Frontal cortex (tissue), 3 donors: ENCODE measurements at regions not wholly inside any gene's neighbourhood (a gene's known extent, or its start where the extent isn't known, plus 50 kb on each side); places are given as distances from the start of the nearest gene placed in this dataset.
"Not testable (repeated sequence)": the region's sequence is repeated elsewhere in the genome, so short reads cannot be mapped to it uniquely, and the experiment has no call there.

Source experiments
- DNase-seq, 2 donors: peaks; one replicate each; pipeline ENCODE4 v3.0.0; 2012; ENCODE audit warnings: low spot score in 2 of 2
- FAIRE-seq: peaks from 2 replicates; lab custom pipeline; 2012; peaks lifted over from hg19 to GRCh38; lab: Jason Lieb, UNC
- donor health status: control.
- donor health status: control.
- donor health status: control.

DNA sequence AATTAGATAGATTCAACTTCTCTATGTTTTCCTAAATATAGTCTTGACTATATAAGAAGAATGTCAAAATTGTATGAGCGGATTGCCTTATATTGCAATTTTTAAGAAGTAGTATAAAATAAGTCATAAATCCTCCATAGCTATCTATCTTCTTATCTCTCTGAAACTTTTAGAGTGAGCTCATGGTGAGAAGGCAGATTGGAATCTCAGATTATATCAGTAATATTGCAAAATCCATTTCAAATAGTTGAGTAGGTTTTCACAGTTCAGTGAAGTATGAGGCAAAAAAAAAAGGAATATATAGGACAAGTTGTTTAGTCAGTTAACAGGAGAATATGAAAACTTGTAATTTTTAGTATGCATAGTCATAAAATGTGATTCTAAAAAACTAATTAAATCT is 156.4 kb downstream of the FAM174A start:
- DNase-seq (no peak), FAIRE-seq (no peak)

DNA sequence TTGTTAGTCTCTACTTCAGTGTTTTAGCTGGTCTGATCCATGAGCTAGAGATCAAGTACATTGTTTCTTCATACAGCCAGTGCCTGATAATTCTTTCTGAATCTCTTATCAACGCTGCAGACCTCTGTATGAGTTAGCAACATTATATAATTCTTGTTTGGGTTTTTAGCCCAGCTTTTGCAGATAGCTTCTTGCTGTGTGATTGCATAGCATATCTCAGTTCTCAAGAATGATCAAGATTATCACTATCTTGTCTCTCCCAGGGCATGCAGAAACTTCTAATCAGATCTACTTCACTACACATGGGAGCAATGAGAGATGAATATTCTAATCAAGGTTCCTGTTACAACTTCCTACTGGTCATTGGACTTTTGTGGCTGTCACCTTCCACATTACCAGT is 158.3 kb downstream of the FAM174A start:
- FAIRE-seq, result no peak

DNA sequence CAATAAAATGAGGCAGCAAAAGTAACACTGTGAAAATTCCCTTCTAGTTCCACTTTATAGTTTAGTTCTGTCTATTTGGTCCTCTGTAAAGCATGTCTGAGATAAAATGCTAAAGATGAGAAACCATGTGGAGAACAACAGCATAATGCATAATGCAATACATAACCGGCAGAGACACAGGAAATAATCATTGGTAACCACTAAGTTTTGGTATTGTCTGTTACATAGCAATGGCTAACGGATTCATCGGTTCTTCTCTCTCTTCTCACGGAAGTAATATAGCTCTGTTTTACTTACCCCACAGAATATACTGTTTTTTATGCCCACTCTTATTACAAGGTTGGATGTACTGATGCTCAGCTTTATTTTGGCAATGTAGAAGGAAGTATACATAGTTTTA is 158.9 kb downstream of the FAM174A start:
- no peak for FAIRE-seq
- no peak for DNase-seq

More for the DNA sequence above, 158.3 kb downstream of the FAM174A start:
- DNase-seq, result no peak

DNA sequence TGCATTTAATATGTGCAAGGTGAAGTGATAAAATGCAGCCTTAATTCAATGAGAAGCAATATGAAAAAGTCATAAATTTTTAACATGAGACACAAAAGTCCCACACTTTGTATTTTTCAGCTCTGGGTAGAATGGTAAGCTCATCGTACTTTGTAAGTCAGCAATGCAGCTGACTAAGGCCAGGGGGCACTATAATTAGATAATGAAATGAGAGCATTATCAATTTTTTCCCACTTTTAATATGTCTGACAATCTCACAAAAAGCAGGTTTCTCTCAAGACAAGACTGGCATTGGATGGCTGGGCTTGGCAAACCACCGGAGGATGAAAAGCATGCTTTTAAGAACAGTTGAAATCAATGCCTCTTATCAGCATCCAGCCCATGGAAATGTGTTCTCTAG is 162.8 kb downstream of the FAM174A start:
- no peak for FAIRE-seq
- no peak for DNase-seq

DNA sequence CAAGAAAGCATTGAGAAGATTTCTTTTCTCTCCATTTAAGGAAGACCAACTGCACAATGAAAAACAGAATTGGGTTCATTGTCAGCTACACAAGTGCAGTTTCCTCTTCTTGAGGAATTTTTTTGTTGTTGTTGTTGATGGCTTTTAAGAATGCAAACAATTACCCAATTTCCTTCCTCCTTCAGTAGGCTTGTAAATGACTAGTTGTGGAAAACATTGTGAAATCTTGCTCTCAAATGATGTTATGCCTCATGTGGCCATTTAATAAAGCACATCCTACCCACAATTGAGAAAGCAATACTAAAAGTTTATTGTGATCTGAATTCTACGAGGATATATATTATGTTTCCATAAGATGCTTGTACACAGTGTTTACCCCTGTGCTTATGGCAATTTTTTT is 171.6 kb downstream of the FAM174A start:
- FAIRE-seq (no peak), DNase-seq (no peak)

DNA sequence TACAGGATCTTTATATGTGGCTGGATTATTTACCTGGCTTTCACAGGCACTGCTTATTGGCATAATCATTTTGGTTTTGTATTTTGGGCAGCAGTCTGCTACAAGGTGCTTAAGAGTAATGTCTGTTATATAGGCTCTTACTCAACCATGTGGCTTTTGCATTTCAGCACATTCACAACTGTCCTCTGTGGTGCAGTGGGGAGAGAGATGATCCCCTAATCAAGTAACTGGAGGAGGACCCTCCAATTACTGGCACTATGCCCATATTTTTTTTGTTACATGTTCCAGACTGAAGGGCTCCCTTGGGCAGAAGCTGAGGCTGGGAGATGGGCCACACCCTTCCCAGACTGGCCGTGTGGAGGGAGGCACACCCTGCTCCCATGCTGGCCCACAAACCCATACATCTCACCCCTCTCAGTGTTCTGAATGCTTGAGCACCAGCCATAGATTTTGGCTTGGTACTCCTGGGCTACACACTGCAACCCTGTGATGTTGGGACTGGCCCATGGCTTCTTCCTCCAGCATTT is 173.5 kb downstream of the FAM174A start:
- no peak for DNase-seq
- FAIRE-seq, result no peak

DNA sequence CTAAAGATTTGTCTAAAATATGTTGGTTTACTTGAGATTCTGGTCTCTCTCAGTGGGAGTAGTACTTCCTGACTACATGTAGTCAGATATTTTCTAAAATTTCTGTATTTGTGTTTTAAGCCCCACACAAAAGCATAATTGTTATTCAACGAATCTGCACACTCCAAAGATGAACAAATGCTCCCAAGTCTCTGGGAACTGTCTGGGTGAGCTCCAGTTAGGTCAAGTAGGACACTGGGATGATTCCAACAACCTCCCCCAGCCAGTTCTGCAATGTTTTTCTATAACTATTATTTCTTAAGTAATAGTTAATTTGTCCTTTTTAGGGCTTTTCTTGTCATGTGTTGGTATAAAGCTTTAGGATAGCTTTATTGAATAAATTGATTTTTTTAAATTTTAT is 174.6 kb downstream of the FAM174A start:
- FAIRE-seq, result peak; percentile 55
- DNase-seq, result no peak

DNA sequence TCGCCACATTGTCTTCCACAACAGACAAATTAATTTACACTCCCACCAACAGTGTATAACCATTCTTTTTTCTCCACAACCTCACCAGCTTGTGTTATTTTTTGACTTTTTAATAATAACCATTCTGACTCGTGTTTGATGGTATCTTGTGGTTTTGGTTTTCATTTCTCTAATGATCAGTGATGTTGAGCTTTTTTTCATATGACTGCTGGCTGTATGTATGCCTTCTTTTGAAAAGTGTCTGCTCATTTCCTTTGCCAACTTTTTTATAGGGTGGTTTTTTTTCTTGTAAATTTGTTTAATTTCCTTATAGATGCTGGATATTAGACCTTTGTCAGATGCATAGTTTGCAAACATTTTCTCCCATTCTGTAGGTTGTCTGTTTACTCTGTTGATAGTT is 179.6 kb downstream of the FAM174A start:
- DNase-seq, FAIRE-seq: not testable (repeated sequence)

DNA sequence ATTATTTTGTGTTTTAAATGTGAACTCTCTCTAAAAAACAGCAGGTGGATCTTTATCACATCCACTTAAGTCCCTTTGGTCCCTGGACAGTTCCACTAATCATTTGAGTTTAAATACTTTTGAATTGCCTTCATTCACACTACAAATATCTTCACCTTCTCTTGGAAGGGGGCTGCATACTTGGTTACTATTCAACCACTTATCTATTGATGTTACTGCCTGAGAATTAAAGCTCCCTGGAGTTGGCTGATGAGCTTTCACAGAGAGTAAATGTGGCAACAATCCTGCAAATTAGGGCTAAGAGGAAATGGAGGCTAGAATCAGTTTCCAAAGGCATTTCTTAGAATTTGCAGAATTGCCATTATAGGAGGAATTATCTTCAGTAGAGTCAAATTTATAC is 180.4 kb downstream of the ST8SIA4 start:
- DNase-seq, result no peak
- no peak for FAIRE-seq

DNA sequence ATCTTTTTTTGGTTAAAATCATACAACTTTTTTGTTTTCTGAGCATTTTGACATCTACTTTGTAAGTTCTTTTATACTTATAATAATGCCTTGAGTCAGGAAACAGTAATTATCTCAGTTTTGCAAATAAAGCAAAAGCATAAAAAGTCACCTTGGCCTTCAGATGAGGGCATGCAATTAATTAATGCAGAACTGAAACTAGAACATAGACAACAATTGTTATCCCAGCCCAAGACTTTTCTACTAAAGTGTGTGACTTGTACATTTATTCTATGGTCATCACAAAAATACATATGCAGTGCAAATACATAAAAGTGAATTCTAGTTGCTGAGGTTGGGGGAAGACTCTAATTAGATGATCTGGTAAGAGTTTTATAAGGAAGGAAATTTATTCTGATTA is 179.9 kb downstream of the ST8SIA4 start:
- DNase-seq (no peak), FAIRE-seq (no peak)

DNA sequence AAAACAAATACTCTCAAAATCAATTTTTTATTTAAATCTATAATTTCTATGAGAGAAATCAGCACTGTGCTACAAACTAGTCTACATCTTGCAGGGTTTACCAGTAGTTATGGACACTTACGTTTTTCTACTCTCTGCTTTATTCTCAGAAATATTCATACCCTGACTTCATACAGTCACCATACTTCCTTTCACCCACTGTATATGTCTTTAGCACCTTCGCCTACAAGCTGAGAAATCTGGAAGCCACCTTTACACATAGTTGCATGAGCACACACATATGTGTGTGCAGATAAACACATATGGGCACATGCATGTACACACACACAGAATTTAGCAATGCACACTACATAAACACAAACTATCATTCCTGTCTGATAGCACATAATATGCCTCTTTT is 177.0 kb downstream of the ST8SIA4 start:
- DNase-seq (no peak), FAIRE-seq (no peak)

DNA sequence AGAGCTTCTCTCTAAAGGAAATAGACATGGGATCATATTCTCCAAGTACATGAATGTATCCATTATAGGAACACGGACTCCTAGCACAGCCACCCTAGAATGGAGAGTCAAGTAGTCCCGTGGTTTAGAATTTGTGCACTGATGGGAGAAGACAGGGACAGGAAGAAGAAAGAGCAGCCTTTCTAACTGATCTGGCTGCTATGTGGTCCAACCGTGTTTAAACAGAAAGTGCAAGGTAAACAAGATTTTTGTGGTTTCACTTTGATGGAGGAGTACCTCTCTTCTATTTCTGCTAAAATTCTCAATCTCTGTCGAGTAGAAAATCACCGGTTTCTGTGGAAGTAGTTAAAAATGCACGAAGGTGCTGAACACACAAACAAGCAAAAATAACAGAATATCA is 171.3 kb downstream of the ST8SIA4 start:
- FAIRE-seq, result no peak
- no peak for DNase-seq

DNA sequence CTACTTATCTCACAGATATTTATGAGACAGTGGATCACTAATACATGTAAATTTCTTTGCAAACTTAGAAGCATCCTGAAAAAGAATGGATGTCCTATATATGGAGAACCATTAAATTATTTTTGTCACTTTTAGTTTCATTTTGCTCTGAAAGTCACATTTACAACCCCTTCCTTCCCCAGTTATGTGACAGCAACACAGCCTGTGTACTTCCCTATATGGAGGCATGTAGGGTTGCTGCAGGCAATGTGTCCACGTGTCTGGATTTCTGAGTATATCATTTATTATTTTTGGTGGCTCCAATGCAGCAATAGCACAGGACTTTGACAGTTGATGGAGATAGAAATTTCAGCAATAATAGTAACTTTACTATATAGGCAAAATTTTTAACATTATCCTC is 156.4 kb downstream of the ST8SIA4 start:
- no peak for DNase-seq
- no peak for FAIRE-seq

DNA sequence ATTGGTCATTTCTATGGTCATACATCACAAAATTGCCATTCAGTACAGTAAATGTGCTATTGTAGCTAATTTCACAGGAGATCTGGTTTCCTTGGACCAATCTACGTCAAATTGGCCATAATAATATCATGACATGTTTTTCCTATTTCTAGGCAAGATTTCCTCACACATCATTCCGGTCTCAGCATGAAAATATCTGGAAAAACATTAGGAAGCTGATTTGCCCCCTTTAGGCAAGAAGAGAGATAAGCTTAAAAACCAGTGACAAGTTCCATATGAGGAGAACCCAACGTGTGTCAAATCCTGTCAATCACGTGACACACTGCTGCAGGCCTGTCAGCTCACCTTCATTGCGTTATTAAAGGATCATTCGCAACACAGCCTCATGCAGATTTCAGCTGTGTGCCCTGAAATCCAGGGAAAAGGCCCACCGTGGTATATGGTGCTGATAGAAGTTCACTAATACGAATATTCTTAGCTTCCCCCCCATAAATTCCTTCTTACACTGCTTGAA is 153.3 kb downstream of the ST8SIA4 start:
- DNase-seq, result no peak
- no peak for FAIRE-seq

DNA sequence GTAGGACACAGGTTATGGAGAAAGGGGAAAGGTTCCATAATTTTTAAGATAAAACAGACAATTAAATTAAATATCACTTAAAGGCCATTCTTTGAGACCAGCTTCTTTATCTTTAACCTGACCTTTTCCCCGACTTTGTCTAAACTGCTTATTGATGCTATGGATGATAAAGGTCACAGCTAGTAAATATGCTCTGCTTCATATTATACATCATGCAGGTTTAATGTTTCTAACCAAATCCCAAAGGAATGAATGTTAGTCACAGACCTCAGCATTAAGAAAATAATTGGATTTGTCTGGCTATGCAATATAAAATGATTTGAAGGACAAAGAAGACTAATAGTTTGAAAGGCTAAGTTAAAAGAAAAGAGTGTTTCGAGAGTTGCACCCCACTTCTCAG is 147.6 kb downstream of the ST8SIA4 start:
- FAIRE-seq (no peak), DNase-seq (no peak)
